ENCODE measurements at regions not wholly inside any gene's neighbourhood (a gene's known extent, or its start where the extent isn't known, plus 50 kb on each side); places are given as distances from the start of the nearest gene placed in this dataset.

DNA sequence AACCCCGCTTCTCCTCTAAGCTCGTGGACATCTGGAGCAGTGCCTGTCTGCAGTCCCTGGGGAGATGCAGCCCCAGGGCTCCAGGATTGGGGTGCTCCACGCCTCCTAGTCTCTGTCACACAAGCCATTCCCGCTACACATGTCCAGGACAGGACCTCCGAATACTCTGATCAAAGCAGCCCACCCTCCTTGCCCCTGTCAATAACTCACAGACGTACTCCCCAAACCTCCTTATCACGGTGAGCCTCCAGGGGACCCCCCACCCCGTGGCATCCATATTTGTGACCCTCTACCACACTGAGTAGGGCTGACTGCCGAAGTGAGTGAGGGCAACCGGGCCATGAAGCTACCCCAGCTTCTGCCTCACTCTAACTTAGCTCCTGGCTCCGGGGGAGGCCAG lies 727.7 kb downstream of the GALR1 start:
- no peak for DNase-seq (ENCODE audit: low read depth in 2 of 2, low spot score in 1 of 2)

- DNase-seq (ENCODE audit: low read depth in 2 of 2, low spot score in 1 of 2) = no peak
These were observed 730.6 kb downstream of the GALR1 start for GRCh38 chr18:77980275-77980674.

DNA sequence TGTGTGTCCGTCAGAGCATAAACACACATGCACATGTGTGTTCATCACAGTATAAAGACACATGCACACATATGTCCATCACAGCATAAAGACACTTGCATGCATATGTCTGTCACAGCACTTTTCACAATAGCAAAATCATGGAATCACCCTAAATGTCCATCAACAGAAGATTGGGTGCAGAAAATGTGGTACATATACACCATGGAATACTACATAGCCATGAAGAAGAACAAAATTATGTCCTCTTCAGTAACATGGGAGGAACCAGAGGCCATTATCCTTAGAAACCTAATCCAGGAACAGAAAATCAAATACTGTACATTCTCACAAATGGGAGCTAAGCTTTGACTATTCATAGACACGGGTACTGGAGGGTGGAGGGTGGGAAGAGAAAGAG lies 732.2 kb downstream of the GALR1 start:
- DNase-seq (ENCODE audit: low read depth in 2 of 2, low spot score in 1 of 2) = no peak

GRCh38 chr18:77983270-77983669 lies 733.6 kb downstream of the GALR1 start:
- no peak for DNase-seq (ENCODE audit: low read depth in 2 of 2, low spot score in 1 of 2)

GRCh38 chr18:77984178-77984577 lies 734.5 kb downstream of the GALR1 start:
- DNase-seq (ENCODE audit: low read depth in 2 of 2, low spot score in 1 of 2) = no peak

GRCh38 chr18:77984833-77985232 lies 735.2 kb downstream of the GALR1 start:
- no peak for DNase-seq (ENCODE audit: low read depth in 2 of 2, low spot score in 1 of 2)

DNA sequence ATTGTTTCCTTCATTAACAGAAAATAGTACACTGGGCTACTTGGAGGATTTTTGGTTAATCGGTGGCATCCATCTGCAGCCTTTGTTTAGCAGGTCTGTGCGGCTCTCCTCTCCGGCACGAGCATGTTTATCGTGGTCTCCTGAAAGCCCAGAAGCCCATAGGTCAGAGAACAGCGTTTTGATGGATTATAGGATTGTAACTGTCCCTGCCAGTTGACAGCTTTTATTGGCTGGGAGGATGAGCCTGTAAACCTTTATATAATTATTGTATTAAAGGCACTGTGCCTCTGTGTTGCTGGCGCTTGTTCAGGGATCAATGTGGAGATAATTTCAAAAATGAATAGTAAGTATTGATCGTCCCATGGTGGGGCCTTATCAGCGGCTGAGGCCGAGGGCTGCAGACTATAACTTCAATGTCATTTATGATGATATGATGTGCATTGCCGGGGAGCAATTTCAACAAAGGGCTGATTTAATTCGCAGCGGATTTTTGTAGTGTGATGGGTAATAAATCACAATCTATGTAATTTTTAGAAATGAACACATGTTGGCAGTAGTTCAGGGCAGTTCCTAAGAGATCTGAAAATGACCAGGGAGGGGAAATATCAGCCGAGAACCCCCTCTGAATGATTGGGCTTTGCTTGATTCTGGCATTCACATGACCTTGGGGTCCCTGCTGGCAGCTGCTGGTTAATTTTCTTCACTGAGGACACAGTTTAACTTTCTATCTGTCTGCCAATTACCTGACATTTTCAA lies 736.1 kb downstream of the GALR1 start:
- no peak for DNase-seq (ENCODE audit: low read depth in 2 of 2, low spot score in 1 of 2)

GRCh38 chr18:77990131-77990530 lies 740.5 kb downstream of the GALR1 start:
- DNase-seq (ENCODE audit: low read depth in 2 of 2, low spot score in 1 of 2) = no peak

DNA sequence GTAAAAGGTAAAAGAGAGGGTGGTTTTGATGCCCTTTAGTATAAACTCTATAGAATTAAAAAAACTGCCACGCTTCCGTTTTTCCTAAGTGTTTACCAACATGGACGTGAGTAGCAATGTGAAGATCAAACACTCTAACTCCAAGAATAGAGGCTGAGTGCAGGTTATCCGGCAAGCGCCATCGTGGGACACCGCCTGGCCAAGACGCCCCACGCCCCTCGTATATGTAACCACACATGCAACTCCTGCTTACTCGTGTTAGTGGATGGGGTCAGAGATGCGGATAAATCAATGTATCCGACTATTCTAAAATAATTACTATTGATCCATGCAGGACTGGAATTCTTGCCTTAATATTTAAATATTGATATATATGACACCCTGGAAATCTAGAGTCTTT lies 741.3 kb downstream of the GALR1 start:
- DNase-seq (ENCODE audit: low read depth in 2 of 2, low spot score in 1 of 2) = no peak

DNA sequence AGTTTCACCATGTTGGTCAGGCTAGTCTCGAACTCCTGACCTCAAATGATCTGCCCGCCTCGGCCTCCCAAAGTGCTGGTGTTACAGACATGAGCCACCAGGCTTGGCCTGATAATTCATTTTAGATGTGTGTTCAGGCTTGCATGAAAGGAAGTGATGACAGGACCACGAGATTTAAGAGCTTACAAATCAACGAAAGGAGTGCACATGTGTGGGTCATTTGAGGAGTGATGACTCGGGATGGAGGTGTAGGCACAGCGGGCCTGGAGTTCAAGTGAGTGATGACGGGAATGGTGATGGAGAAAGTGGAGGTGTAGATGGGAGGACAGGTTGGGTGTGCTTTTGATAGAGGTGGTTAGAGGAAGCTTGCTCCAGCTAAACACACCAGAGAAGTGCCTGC lies 742.4 kb downstream of the GALR1 start:
- no peak for DNase-seq (ENCODE audit: low read depth in 2 of 2, low spot score in 1 of 2)

GRCh38 chr18:77993188-77993981 lies 743.7 kb downstream of the GALR1 start:
- DNase-seq (ENCODE audit: low read depth in 2 of 2, low spot score in 1 of 2) = no peak

DNA sequence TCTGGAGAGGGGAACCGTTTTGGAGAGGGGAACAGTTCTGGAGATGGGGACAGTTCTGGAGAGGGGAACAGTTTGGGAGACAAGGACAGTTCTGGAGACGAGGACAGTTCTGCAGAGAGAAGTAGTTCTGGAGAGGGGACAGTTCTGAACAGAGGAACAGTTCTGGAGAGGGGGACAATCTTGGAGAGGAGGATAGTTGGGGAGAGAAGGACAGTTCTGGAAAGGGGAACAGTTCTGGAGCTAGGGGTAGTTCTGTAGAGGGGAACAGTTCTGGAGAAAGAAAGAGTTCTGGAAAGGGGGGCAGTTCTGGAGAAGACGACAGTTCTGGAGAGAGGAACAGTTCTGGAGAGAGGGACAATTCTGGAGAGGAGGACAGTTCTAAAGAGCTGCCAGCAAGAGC lies 745.9 kb downstream of the GALR1 start:
- DNase-seq (ENCODE audit: low read depth in 2 of 2, low spot score in 1 of 2) = no peak

DNA sequence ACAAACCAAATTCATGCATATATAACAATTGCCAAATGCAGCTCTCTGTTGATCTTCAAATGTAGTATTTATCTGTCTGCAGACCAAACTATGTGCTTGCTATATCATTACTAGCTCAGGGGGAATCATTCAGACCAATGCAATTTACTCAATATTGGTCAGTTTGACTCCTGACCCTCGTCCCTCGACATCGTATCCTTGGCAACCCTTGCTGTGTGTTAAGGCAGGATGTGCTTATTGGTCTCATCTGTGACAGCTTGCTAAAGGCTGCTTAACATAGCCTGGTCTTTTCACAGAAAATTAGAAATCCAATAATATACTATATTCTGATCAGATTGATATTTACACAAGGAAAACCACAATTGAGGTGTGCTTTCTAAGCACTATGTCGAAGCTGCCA lies 747.1 kb downstream of the GALR1 start:
- DNase-seq (ENCODE audit: low read depth in 2 of 2, low spot score in 1 of 2) = no peak

DNA sequence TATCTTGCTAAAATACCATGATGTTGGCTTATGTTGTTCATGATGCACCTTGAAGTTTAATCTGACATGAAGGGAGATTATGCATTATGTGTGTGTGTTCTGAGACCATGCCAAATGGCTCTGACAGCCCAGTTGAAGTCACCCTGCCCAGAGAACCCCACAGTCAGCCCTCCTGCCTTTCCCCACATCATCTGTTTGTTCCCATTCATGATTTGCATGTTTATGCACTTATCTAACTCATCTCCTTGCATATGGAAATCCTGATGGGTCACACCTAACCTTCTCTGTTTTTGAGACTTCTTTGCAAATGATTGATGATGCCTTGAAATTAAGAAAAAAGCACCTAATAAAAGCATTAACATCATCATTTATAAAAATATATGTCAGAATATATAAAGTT lies 752.2 kb downstream of the GALR1 start:
- DNase-seq (ENCODE audit: low read depth in 2 of 2, low spot score in 1 of 2) = no peak

DNA sequence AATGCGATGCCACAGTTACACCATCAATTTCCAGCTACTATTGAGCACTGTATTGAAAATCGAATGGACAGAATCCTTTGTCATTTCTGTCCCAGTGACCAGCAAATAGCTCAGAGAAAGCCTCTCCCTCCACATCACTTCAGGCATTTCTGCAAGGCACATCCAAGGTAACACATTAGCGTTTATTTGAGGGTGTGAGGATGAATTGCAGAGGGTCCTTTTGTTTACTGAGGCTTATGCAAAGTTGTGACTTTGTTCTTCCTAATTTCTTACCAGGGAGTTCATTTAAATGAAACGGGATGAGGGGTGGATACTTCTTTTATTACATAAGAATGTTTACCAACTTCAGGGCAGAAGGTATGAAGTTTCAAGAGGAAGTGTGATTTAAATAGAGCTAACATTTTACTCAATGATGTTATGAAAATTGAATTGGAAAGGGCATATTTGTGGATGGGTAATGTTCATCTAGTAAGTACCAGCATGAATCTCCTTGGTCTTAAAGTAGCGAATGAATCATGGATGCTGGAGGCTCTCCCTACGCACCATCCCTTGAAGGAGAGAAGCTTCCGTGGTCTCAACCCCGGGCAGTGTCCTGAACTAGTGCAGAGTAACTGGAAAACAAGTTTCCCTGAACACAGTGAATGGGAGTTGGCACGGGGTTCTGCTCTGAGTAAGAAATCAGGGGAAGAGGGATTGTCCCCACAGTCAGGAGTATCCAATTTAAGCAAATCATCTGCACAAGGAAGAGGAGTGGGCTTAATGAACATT lies 756.5 kb downstream of the GALR1 start:
- no peak for DNase-seq (ENCODE audit: low read depth in 2 of 2, low spot score in 1 of 2)

GRCh38 chr18:78006774-78007260 lies 757.2 kb downstream of the GALR1 start:
- DNase-seq (ENCODE audit: low read depth in 2 of 2, low spot score in 1 of 2) = no peak

GRCh38 chr18:78010363-78010762 lies 760.7 kb downstream of the GALR1 start:
- no peak for DNase-seq (ENCODE audit: low read depth in 2 of 2, low spot score in 1 of 2)

DNA sequence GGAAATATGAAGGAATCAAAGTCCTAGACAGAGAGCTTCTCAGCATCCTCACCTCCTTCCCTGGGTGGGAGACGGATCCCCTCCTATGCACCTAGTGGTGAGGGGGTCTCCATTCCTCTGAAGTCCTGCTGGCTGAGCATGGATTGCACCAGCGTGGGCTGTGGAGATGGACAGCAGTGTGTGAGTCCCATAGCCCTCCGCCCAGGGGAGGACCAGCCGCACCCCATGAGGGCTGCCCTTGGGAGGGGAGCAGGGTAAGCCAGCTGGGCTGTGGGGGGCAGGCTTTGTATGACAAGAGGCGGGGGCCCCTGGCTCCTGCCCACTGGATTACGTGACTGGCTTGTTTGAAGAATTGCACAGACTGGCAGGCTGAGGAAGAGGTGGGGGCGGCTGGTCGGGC lies 768.2 kb downstream of the GALR1 start:
- no peak for DNase-seq (ENCODE audit: low read depth in 2 of 2, low spot score in 1 of 2)

- no peak for DNase-seq (ENCODE audit: low read depth in 2 of 2, low spot score in 1 of 2)
These were observed 771.5 kb downstream of the GALR1 start for GRCh38 chr18:78021196-78021595.

DNA sequence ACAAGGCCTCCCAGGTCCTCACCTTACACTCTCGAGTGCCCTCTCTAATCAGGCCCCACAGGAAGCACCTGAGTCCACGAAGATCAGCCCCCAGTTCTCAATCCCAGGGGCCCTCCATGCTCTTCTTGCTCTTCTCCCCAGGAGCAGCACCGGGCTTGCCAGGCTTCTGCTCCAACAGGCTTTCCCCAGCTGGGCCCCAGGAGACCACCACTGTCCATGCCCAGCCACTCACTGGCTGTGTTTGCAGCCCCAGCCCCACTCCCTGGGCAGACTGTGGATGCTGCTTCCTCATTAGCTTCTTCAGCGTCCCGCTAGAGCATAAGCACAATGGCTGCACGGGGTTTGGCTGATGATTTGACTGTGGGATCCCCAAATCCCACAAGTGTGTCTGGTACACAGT lies 781.9 kb downstream of the GALR1 start:
- DNase-seq (ENCODE audit: low read depth in 2 of 2, low spot score in 1 of 2) = no peak

DNA sequence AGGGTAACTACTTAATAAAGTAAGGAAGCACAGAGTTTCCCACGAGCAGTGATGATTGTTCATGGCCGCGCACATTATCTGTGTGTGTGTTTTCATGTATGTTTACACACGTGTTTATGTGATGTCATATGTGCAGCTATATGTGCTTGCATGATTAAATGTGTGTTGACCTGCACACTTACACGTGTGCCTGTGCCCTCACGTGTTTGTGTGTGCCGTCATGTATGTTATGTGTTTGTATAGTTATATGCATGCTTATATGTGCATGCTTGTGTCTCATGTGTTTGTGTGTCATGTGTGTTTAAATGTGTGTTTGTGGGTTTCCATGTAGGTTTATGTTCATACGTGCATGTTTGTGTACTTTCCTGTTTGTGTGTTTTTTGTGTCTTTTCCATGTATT lies 782.3 kb downstream of the GALR1 start:
- no peak for DNase-seq (ENCODE audit: low read depth in 2 of 2, low spot score in 1 of 2)

GRCh38 chr18:78032574-78032973 lies 782.9 kb downstream of the GALR1 start:
- no peak for DNase-seq (ENCODE audit: low read depth in 2 of 2, low spot score in 1 of 2)

All from stimulated activated CD8-positive, alpha-beta memory T cell treated with anti-CD3 and anti-CD28 coated beads, Interleukin-4, amount 100 ng/mL, for 1 hour (primary cell).